ENCODE measurements at regions not wholly inside any gene's neighbourhood (a gene's known extent, or its start where the extent isn't known, plus 50 kb on each side); places are given as distances from the start of the nearest gene placed in this dataset.

DNA sequence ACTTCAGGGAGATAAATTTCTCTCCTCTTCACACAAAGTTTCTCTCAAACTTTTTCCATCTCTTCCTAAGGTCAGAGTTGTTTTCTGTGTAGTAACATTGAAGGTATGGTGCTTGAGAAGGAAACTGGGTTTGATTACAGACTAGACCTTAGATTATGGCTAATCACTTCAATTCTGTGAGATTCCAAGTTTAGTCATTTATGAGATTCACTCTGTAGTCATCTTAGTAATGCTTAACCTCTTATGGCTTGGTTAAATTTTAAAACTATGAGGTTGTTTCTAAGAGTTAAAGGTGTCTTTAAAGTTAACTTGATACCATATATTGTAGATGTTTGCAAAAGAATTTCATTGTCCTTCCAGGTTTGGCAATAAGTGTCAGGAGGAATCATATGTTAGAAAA, 1092.2 kb downstream of the KCNT2 start:
- TF ChIP-seq EP300 (IDR thresholded peaks at IDR 0.05), result no peak
- TF ChIP-seq MYC (IDR thresholded peaks at IDR 0.05; ENCODE audit: borderline replicate concordance, low read length), result no peak
- no peak for TF ChIP-seq RFX5 (IDR thresholded peaks at IDR 0.05)
- no peak for TF ChIP-seq POLR2A (IDR thresholded peaks at IDR 0.05; ENCODE audit: low read length)
- TF ChIP-seq, protein P1, sequence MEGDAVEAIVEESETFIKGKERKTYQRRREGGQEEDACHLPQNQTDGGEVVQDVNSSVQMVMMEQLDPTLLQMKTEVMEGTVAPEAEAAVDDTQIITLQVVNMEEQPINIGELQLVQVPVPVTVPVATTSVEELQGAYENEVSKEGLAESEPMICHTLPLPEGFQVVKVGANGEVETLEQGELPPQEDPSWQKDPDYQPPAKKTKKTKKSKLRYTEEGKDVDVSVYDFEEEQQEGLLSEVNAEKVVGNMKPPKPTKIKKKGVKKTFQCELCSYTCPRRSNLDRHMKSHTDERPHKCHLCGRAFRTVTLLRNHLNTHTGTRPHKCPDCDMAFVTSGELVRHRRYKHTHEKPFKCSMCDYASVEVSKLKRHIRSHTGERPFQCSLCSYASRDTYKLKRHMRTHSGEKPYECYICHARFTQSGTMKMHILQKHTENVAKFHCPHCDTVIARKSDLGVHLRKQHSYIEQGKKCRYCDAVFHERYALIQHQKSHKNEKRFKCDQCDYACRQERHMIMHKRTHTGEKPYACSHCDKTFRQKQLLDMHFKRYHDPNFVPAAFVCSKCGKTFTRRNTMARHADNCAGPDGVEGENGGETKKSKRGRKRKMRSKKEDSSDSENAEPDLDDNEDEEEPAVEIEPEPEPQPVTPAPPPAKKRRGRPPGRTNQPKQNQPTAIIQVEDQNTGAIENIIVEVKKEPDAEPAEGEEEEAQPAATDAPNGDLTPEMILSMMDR (IDR thresholded peaks at IDR 0.05), result no peak
- TF ChIP-seq, protein P2, sequence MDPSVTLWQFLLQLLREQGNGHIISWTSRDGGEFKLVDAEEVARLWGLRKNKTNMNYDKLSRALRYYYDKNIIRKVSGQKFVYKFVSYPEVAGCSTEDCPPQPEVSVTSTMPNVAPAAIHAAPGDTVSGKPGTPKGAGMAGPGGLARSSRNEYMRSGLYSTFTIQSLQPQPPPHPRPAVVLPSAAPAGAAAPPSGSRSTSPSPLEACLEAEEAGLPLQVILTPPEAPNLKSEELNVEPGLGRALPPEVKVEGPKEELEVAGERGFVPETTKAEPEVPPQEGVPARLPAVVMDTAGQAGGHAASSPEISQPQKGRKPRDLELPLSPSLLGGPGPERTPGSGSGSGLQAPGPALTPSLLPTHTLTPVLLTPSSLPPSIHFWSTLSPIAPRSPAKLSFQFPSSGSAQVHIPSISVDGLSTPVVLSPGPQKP (IDR thresholded peaks at IDR 0.05; ENCODE audit: low read depth, low read length), result no peak
- TF ChIP-seq TP53 (CRISPR knock-in tag; IDR thresholded peaks at IDR 0.05), result no peak
- TF ChIP-seq GATA3 (IDR thresholded peaks at IDR 0.05; ENCODE audit: borderline replicate concordance), result no peak
- no peak for TF ChIP-seq CHD2 (IDR thresholded peaks at IDR 0.05; ENCODE audit: low read length, partially characterized antibody)

All from A549 (cell line).